Small intestine (tissue), 7 donors: ENCODE measurements at regions not wholly inside any gene's neighbourhood (a gene's known extent, or its start where the extent isn't known, plus 50 kb on each side); places are given as distances from the start of the nearest gene placed in this dataset.
A peak's percentile ranks its signal among the peaks of the same experiment; 100 is the strongest.

Experiments used
- DNase-seq, 2 donors: peaks; one replicate each; pipeline versions ENCODE4 v3.0.0 to v3.0.0-alpha.2; 2013
- FAIRE-seq: peaks from 2 replicates; lab custom pipeline; 2012; peaks lifted over from hg19 to GRCh38; lab: Jason Lieb, UNC
- H3K27ac ChIP-seq, 3 donors: one replicate each; pipeline ENCODE4 v1.5.1; 2013; ENCODE audit warnings: low read length in 2 of 3, mild to moderate bottlenecking in 2 of 3, control low read depth in 1 of 3, inconsistent platforms in 1 of 3, low read depth in 1 of 3, moderate library complexity in 1 of 3
- H3K27me3 ChIP-seq, 3 donors: one replicate each; pipeline ENCODE4 v1.6.1; 2013; ENCODE audit warnings: low read length in 3 of 3, inconsistent platforms in 1 of 3; ENCODE audit not compliant: control insufficient read depth in 3 of 3, insufficient read depth in 3 of 3
- H3K36me3 ChIP-seq, 3 donors: one replicate each; pipeline ENCODE4 v1.6.1; 2013; ENCODE audit warnings: low read length in 3 of 3, inconsistent platforms in 1 of 3, low read depth in 1 of 3, mild to moderate bottlenecking in 1 of 3, moderate library complexity in 1 of 3; ENCODE audit not compliant: control insufficient read depth in 3 of 3, insufficient read depth in 2 of 3
- H3K4me1 ChIP-seq, 3 donors: one replicate each; pipeline ENCODE4 v1.6.1; 2013; ENCODE audit warnings: low read length in 2 of 3, inconsistent platforms in 1 of 3, low read depth in 1 of 3, mild to moderate bottlenecking in 1 of 3, moderate library complexity in 1 of 3; ENCODE audit not compliant: control insufficient read depth in 3 of 3, insufficient read depth in 2 of 3
- H3K4me3 ChIP-seq, 3 donors: one replicate each; pipeline ENCODE4 v1.5.1; 2013; ENCODE audit warnings: low read length in 3 of 3, control low read depth in 1 of 3, inconsistent platforms in 1 of 3, low read depth in 1 of 3, mild to moderate bottlenecking in 1 of 3, moderate library complexity in 1 of 3
- H3K9me3 ChIP-seq, 2 donors: one replicate each; pipeline ENCODE4 v1.6.1; 2013; ENCODE audit warnings: low read depth in 1 of 2, low read length in 1 of 2; ENCODE audit not compliant: control insufficient read depth in 2 of 2, insufficient read depth in 1 of 2
- WGBS, 3 donors: extraction: QIAGEN DNeasy Blood & Tissue Kit; methylation state at CpG; one replicate each; pipeline ENCODE4 v1.1.7; 2013; 5-methylcytosine and 5-hydroxymethylcytosine counted together
- donor health status: healthy with polysubstance abuse.
- donor health status: control.
- donor health status: control.
- donor health status: Bipolar disorder and iron deficiency.
- donor health status: healthy.

DNA sequence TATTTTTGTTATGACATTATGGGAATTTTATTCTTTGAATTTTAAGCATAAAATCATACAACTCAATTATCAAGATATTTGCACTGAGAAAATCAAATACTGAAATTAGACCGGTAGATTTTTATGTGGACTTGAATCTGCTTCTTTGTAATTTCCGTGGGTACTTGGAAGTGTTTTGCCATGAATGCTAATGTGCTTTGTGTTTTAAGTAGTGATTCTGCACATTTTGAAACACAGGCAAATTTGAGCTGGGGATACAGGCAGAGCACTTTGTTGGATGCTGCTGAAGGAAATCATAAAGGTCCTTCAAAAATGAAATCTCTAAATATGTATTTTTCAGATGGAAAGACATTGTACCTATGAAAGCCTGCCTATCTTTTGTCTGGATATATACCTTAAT, 446.3 kb upstream of the POU3F3 start:
- Histone ChIP-seq H3K36me3 (no peaks in the 10 kb centered on the region), H3K4me1 (no peaks in the 10 kb centered on the region), H3K4me3 (no peak overlapping the region), H3K9me3 (no peaks in the 10 kb centered on the region), H3K27me3 (peaks cover 0 to 3% (median 0%) of the 10 kb centered on the region in 3 donors), H3K27ac (no peak overlapping the region)
- 87 to 94% (median 92%) methylated on average over 2 of the region's 2 CpGs for WGBS, 3 donors
- FAIRE-seq: no peak
- no peak for DNase-seq

DNA sequence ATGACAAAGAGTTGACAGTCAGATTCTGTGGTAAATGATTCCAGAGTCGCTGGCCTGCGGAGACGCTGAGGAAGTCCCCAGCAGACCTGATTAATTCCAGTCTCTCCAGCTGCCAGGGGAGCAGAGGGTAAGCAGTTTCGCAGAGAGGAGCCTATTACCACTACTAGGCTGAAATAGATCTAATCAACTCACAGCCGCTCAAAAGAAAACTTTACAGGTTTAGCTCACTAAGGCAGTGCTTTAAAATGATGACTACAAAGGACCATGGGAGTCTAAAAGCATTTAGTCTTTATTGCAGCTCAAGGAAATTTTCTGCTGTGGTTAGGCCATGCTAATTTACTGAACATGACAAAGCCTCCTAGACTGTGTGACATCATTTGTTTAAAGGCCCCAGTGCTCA, 445.6 kb upstream of the POU3F3 start:
- H3K27me3 ChIP-seq: peaks cover 0 to 3% (median 0%) of the 10 kb centered on the region in 3 donors
- DNase-seq (no peak), FAIRE-seq (no peak)
- H3K27ac ChIP-seq: no peak overlapping the region
- no peaks in the 10 kb centered on the region for H3K4me1 ChIP-seq
- no peaks in the 10 kb centered on the region for H3K36me3 ChIP-seq
- H3K9me3 ChIP-seq: no peaks in the 10 kb centered on the region
- no peak overlapping the region for H3K4me3 ChIP-seq
- whole genome bisulfite sequencing, 3 donors: 51 to 80% (median 71%) methylated on average over 5 of the region's 5 CpGs

DNA sequence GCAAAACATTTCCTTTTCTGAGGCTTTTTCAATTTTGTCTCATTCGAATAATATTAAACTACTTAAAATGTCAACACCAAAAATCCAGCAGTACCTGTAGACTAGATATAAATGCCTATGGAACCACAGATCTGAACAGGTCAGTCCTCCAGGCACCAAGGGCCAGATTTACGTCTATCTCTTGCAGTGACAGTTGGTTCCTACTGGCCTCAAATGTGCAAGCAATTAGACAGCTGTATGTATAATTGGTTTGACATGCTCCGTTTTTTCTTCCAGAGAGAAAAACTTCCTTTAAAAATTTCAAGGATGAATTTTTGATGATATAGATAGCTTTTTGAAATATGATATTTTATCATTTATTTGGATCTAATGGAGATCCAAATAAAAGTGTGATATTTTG, 443.8 kb upstream of the POU3F3 start:
- Histone ChIP-seq H3K9me3 (no peaks in the 10 kb centered on the region), H3K4me1 (no peaks in the 10 kb centered on the region), H3K27me3 (peaks cover 0 to 3% (median 0%) of the 10 kb centered on the region in 3 donors), H3K4me3 (no peak overlapping the region), H3K36me3 (no peaks in the 10 kb centered on the region), H3K27ac (no peak overlapping the region)
- FAIRE-seq (no peak), DNase-seq (no peak)
- WGBS, 3 donors: 85 to 86% (median 86%) methylated on average over 3 of the region's 3 CpGs

DNA sequence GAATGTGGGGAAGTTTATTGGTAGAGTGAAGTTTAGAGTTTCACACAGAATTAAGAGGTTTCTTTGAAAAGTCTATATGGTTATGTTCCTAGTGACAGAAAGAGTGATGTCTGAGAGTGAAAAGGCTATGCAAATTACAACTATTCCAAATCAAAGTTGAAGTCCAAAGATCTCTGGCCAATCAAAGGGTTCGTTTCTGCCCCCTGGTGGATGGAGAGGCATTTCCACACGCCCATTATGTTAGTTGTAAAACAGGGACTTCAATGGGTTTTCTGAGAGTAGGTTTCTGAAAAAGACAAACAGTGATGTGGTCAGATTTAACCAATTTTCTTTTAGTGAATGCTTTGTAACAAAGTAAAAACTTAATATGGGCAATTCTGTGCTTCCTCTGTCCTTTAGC, 441.5 kb upstream of the POU3F3 start:
- Histone ChIP-seq H3K27ac (no peak overlapping the region), H3K4me3 (no peak overlapping the region), H3K36me3 (no peaks in the 10 kb centered on the region), H3K9me3 (no peaks in the 10 kb centered on the region), H3K4me1 (no peaks in the 10 kb centered on the region), H3K27me3 (peaks cover 0 to 10% (median 0%) of the 10 kb centered on the region in 3 donors)
- no peak for FAIRE-seq
- 4 to 22% (median 6%) methylated on average over 2 of the region's 2 CpGs for WGBS, 3 donors
- peak; percentile 50 to 70 for DNase-seq

DNA sequence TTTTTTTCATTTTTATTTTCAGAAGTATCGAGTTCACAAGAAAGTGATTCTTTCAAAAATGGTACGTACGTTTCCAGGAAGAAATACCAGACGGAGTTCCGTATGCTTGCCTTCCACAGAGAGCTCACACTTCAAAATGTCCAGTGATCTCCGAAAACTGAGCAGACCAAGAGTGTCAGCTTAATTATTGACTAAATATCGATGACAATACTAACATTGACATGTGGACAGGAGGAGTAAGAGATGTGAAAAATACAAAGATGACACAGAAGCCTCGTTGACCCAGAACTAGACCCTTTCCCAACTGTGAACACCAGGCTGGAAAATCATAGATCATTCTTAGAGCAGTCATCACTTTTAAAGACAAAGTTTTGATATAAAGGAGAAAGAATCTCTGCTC, 440.0 kb upstream of the POU3F3 start:
- no peak for FAIRE-seq
- no peak overlapping the region for H3K27ac ChIP-seq

DNA sequence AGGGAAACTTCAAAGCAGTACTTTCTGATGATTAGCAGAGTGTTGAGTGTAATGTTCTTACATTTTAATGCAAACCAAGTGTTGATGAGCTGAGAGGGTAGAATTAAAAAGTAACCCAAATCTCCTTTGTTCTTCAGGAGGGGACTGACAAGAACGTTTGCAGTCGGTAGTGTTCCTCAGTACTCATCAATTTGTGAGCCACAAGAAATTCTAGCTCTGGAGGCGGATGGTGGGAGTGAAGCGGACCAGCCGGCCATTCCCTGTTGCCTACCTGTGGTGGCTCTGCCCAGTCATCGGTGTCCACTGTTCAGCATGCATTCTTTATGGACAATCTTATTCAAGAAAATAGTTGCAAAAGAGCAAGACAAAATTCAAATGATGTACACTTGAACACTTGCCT, 438.6 kb upstream of the POU3F3 start:
- H3K4me3 ChIP-seq: no peak overlapping the region
- 71 to 77% (median 77%) methylated on average over 6 of the region's 6 CpGs for WGBS, 3 donors
- no peaks in the 10 kb centered on the region for H3K9me3 ChIP-seq
- no peak for DNase-seq
- H3K27me3 ChIP-seq: peaks cover 0 to 10% (median 0%) of the 10 kb centered on the region in 3 donors
- H3K27ac ChIP-seq: no peak overlapping the region
- no peaks in the 10 kb centered on the region for H3K4me1 ChIP-seq
- FAIRE-seq: no peak
- H3K36me3 ChIP-seq: no peaks in the 10 kb centered on the region

More for the DNA sequence above, 440.0 kb upstream of the POU3F3 start:
- H3K4me3 ChIP-seq: no peak overlapping the region
- H3K9me3 ChIP-seq: no peaks in the 10 kb centered on the region
- DNase-seq: no peak
- WGBS, 3 donors: 66 to 72% (median 66%) methylated on average over 8 of the region's 8 CpGs
- no peaks in the 10 kb centered on the region for H3K4me1 ChIP-seq
- H3K27me3 ChIP-seq: peaks cover 0 to 10% (median 0%) of the 10 kb centered on the region in 3 donors
- H3K36me3 ChIP-seq: no peaks in the 10 kb centered on the region

DNA sequence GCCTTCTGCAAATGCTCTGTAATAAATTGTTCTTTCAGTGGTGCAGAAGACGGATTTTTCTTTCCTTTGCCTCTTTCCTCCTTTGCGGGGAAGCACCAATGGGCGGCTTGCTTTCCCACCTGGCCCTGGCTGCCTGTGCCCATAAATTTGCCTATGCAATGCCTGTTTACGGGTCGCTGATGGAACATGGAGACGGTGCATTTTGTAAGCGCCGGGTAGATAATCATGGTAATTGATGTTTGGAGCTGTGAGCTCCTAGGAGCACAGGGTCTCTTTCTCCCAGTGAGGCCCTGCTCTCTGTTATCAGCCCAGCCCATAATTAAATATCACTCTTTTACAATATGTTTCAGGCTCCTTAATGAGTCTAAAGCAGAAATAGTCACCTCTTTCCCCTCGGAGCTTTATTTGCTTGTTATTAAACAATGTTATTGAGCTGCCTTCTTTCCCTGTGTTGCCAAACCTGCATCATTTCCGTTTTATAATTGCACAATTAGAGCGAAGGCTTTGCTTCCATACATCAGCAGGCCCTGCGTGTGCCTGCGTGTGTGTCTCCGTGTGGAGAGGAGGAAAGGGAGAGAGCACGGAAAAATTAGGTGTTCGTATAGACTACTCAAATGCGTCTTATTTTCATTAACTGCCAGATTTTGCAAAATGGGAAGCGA, 437.4 kb upstream of the POU3F3 start:
- H3K4me3 ChIP-seq: no peak overlapping the region
- H3K27me3 ChIP-seq: peaks cover 0 to 10% (median 0%) of the 10 kb centered on the region in 3 donors
- no peak for FAIRE-seq
- 67 to 78% (median 78%) methylated on average over 18 of the region's 18 CpGs for WGBS, 3 donors
- H3K36me3 ChIP-seq: no peaks in the 10 kb centered on the region
- H3K4me1 ChIP-seq: no peaks in the 10 kb centered on the region
- DNase-seq: no peak
- H3K27ac ChIP-seq: no peak overlapping the region
- no peaks in the 10 kb centered on the region for H3K9me3 ChIP-seq

DNA sequence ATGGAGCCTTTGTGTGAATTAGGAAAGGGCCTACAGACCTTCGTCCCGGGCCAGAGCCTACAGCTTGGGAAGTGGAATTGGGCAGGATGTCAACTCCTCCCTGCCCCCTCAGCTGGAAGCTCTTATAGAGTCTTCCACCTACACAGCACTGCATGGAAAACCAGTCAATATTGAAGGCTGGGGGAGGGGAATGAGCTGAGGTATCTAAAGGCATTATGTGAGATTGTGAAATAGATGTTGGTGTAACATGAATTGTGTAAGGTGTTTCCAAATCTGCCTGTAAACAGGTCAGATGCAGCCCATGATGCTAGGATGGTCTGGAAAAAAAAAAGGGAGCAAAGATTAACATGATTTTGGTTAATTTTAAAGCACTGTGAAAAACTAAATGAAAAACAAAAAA, 433.5 kb upstream of the POU3F3 start:
- peaks cover 0 to 8% (median 0%) of the 10 kb centered on the region in 3 donors for H3K27me3 ChIP-seq
- no peak for DNase-seq
- H3K4me1 ChIP-seq: no peaks in the 10 kb centered on the region
- no peak overlapping the region for H3K4me3 ChIP-seq
- H3K9me3 ChIP-seq: no peaks in the 10 kb centered on the region
- no peak for FAIRE-seq
- 82 to 90% (median 89%) methylated on average over 2 of the region's 2 CpGs for WGBS, 3 donors
- no peaks in the 10 kb centered on the region for H3K36me3 ChIP-seq
- no peak overlapping the region for H3K27ac ChIP-seq

DNA sequence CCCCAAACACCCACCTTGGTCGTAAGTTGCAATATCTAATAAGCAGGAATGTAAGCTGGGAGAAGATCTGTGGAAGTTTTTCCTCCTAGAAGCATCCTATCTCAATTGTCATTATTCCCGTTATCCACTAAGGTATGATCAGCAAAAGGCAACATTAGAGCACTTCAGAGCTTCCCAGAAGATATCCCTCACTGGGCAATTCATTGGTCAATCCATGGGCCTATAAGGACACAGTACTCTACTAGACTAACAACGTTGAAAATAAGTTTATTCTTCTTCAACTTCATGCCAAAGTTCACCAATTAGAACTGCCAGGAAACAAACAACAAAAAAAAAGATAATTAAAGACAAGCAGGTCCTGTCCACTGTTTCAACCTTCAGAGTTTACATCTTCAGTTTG, 433.0 kb upstream of the POU3F3 start:
- DNase-seq (no peak), FAIRE-seq (no peak)
- H3K36me3 ChIP-seq: no peaks in the 10 kb centered on the region
- WGBS, 3 donors: 60 to 79% (median 65%) methylated on average over 3 of the region's 3 CpGs
- no peaks in the 10 kb centered on the region for H3K4me1 ChIP-seq
- peaks cover 0 to 8% (median 0%) of the 10 kb centered on the region in 3 donors for H3K27me3 ChIP-seq
- H3K4me3 ChIP-seq: no peak overlapping the region
- H3K9me3 ChIP-seq: no peaks in the 10 kb centered on the region
- H3K27ac ChIP-seq: no peak overlapping the region
